ENCODE measurements at regions not wholly inside any gene's neighbourhood (a gene's known extent, or its start where the extent isn't known, plus 50 kb on each side); places are given as distances from the start of the nearest gene placed in this dataset.

DNA sequence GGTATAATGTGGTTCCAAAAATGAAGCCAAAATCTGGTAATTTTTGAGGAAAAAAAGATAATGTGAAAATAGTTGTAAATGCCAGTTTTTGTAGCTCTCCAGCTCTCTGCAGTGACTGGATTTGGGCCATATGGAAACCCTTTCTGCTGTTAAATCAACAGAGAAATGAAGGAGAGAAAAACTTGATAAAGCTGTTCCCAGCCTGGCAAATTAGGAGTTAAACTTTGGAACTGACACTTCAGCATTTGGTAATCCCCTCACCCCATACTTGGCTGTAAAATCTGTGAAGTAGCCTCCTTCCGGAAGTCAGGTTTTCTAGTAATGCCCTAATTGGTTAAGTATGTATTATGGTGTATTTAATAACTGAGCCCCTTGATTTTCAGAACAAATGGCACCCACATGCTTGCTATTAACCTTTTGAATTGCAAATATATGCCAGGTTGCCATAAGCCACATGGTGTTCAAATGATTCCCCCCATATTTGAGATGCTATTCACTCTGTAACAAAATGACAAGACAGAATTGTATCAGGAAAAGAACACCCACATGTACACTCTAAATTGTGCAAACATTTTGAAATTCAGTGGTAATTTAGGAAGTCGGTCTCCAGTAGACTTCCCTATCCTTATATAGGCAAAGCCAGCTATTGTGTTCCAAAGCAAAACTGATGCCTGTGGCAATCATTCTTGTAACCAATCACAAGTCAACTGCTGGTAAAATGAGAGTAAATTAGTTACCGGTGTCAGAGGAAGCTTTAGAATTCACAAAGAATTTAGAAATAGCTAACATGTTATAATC is 96.3 kb upstream of the ADAMTS3 start:
- no peak overlapping the region for H2AFZ ChIP-seq (ENCODE audit: insufficient read depth, low read depth, low read length, poor library complexity, severe bottlenecking)
- H4K20me1 ChIP-seq (ENCODE audit: insufficient read depth, low read length), result no peaks in the 10 kb centered on the region
- no peaks in the 10 kb centered on the region for H3K36me3 ChIP-seq (replicated peaks in 1 of 2; ENCODE audit: control insufficient read depth in 1 of 2, insufficient read depth in 2 of 2, low read length in 2 of 2)
- H3K27ac ChIP-seq (ENCODE audit: low read depth in 1 of 2, low read length in 2 of 2), result no peak overlapping the region
- TF ChIP-seq, protein P1, sequence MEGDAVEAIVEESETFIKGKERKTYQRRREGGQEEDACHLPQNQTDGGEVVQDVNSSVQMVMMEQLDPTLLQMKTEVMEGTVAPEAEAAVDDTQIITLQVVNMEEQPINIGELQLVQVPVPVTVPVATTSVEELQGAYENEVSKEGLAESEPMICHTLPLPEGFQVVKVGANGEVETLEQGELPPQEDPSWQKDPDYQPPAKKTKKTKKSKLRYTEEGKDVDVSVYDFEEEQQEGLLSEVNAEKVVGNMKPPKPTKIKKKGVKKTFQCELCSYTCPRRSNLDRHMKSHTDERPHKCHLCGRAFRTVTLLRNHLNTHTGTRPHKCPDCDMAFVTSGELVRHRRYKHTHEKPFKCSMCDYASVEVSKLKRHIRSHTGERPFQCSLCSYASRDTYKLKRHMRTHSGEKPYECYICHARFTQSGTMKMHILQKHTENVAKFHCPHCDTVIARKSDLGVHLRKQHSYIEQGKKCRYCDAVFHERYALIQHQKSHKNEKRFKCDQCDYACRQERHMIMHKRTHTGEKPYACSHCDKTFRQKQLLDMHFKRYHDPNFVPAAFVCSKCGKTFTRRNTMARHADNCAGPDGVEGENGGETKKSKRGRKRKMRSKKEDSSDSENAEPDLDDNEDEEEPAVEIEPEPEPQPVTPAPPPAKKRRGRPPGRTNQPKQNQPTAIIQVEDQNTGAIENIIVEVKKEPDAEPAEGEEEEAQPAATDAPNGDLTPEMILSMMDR (IDR thresholded peaks at IDR 0.05), result no peak
- H3K4me1 Mint-ChIP-seq, result no peaks in the 10 kb centered on the region
- H3K9ac ChIP-seq (ENCODE audit: insufficient read depth, low read length, poor library complexity, severe bottlenecking), result no peak overlapping the region
- no peaks in the 10 kb centered on the region for H3K79me2 ChIP-seq (ENCODE audit: insufficient read depth, low read length)
- H3K27me3 ChIP-seq (ENCODE audit: control insufficient read depth in 2 of 2, insufficient read depth in 2 of 2, low read length in 2 of 2), result no peaks in the 10 kb centered on the region
- no peak overlapping the region for H3K27ac Mint-ChIP-seq
- peaks cover 0 to 3% (median 0%) of the 10 kb centered on the region in 7 donors for H3K9me3 Mint-ChIP-seq
- intact Hi-C loops (cut with micrococcal nuclease), result no loop called here
- peaks cover 0 to 5% of the 10 kb centered on the region in 2 donors for H3K4me1 ChIP-seq (ENCODE audit: control insufficient read depth in 1 of 2, insufficient read depth in 2 of 2, low read length in 2 of 2)
- H3K9me3 ChIP-seq (replicated peaks in 1 of 2; ENCODE audit: control insufficient read depth in 1 of 2, insufficient read depth in 1 of 2, low read length in 2 of 2), result no peaks in the 10 kb centered on the region
- H3K4me3 Mint-ChIP-seq, result no peak overlapping the region
- peaks cover 0 to 3% (median 2%) of the 10 kb centered on the region in 3 donors for H3K27me3 Mint-ChIP-seq (ENCODE audit: low read depth in 3 of 3)
- no peak overlapping the region for H3K4me2 ChIP-seq (replicated peaks; ENCODE audit: extremely low read depth, low read length, poor library complexity, severe bottlenecking)
- H3K4me3 ChIP-seq (replicated peaks in 1 of 3; ENCODE audit: low read depth in 2 of 3, low read length in 3 of 3), result no peak overlapping the region
- DNase-seq, result no peak
- WGBS (ENCODE audit: insufficient coverage), result no CpG with 5 or more reads among the region's 3 CpGs
- H3K36me3 Mint-ChIP-seq, result no peaks in the 10 kb centered on the region

DNA sequence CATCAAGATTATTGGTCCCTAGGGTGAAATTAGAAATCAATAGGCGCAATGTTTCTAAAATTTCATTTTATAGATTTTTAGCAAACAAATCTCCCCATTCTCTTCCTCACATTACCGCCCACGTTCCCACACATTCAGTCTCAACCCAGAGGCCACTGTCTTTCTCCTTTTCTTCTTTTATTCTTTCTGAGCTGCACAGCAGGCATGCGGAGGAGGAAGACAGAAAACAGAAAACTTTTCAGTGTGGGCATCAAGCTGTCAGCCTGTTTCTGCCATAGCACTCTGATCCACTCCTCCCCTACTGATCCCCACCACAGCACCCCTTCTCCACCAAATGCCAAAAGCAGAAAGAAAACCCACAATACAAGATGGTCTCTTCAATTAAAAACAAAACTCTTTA is 94.8 kb upstream of the ADAMTS3 start:
- H3K9me3 Mint-ChIP-seq, result peaks cover 0 to 3% (median 0%) of the 10 kb centered on the region in 7 donors
- Histone ChIP-seq H3K4me3 (replicated peaks in 1 of 3; ENCODE audit: low read depth in 2 of 3, low read length in 3 of 3) (no peak overlapping the region), H3K79me2 (ENCODE audit: insufficient read depth, low read length) (no peaks in the 10 kb centered on the region), H3K36me3 (replicated peaks in 1 of 2; ENCODE audit: control insufficient read depth in 1 of 2, insufficient read depth in 2 of 2, low read length in 2 of 2) (no peaks in the 10 kb centered on the region), H3K4me1 (ENCODE audit: control insufficient read depth in 1 of 2, insufficient read depth in 2 of 2, low read length in 2 of 2) (peaks cover 0 to 5% of the 10 kb centered on the region in 2 donors), H3K9me3 (replicated peaks in 1 of 2; ENCODE audit: control insufficient read depth in 1 of 2, insufficient read depth in 1 of 2, low read length in 2 of 2) (no peaks in the 10 kb centered on the region), H3K27ac (ENCODE audit: low read depth in 1 of 2, low read length in 2 of 2) (no peak overlapping the region), H3K27me3 (ENCODE audit: control insufficient read depth in 2 of 2, insufficient read depth in 2 of 2, low read length in 2 of 2) (no peaks in the 10 kb centered on the region), H3K9ac (ENCODE audit: insufficient read depth, low read length, poor library complexity, severe bottlenecking) (no peak overlapping the region), H2AFZ (ENCODE audit: insufficient read depth, low read depth, low read length, poor library complexity, severe bottlenecking) (no peak overlapping the region), H3K4me2 (replicated peaks; ENCODE audit: extremely low read depth, low read length, poor library complexity, severe bottlenecking) (no peak overlapping the region), H4K20me1 (ENCODE audit: insufficient read depth, low read length) (no peaks in the 10 kb centered on the region)
- TF ChIP-seq, protein P1 (IDR thresholded peaks at IDR 0.05), result no peak
- WGBS (ENCODE audit: insufficient coverage), result 86% methylated on average over 3 of the region's 4 CpGs
- intact Hi-C loops (cut with micrococcal nuclease), result no loop called here
- no peak for DNase-seq
- H3K4me1 Mint-ChIP-seq, result no peaks in the 10 kb centered on the region
- H3K4me3 Mint-ChIP-seq, result no peak overlapping the region
- no peaks in the 10 kb centered on the region for H3K36me3 Mint-ChIP-seq
- H3K27me3 Mint-ChIP-seq (ENCODE audit: low read depth in 3 of 3), result peaks cover 0 to 3% (median 2%) of the 10 kb centered on the region in 3 donors
- H3K27ac Mint-ChIP-seq, result no peak overlapping the region
